Activated effector memory CD4-positive, alpha-beta T cell treated with anti-CD3 and anti-CD28 coated beads, Interleukin-2, amount 50 U/mL, for 16 hours (primary cell): ENCODE measurements at regions not wholly inside any gene's neighbourhood (a gene's known extent, or its start where the extent isn't known, plus 50 kb on each side); places are given as distances from the start of the nearest gene placed in this dataset.

Experiments used
- DNase-seq: peaks from one replicate; pipeline ENCODE4 v3.0.0-alpha.2; 2020

- DNase-seq: no peak
Observed at GRCh38 chr14:61847861-61848260, 85.6 kb downstream of the SNAPC1 start.

GRCh38 chr14:61854898-61855297 lies 92.7 kb downstream of the SNAPC1 start:
- no peak for DNase-seq

- peak; percentile 86 for DNase-seq
Observed at GRCh38 chr14:61860294-61860918, 98.2 kb downstream of the SNAPC1 start.

GRCh38 chr14:61861320-61861865 lies 99.2 kb downstream of the SNAPC1 start:
- DNase-seq: no peak

GRCh38 chr14:61864329-61864898 lies 102.2 kb downstream of the SNAPC1 start:
- DNase-seq: no peak

GRCh38 chr14:61866932-61867920 lies 105.0 kb downstream of the SNAPC1 start:
- DNase-seq: no peak

GRCh38 chr14:61868846-61869245 lies 106.6 kb downstream of the SNAPC1 start:
- no peak for DNase-seq

GRCh38 chr14:61870163-61870562 lies 107.9 kb downstream of the SNAPC1 start:
- no peak for DNase-seq

- no peak for DNase-seq
Observed at GRCh38 chr14:61872452-61872851, 110.2 kb downstream of the SNAPC1 start.

GRCh38 chr14:61875483-61875882 lies 113.3 kb downstream of the SNAPC1 start:
- DNase-seq: no peak

GRCh38 chr14:61876362-61877034 lies 114.3 kb downstream of the SNAPC1 start:
- no peak for DNase-seq

GRCh38 chr14:61877035-61877390 lies 114.8 kb downstream of the SNAPC1 start:
- DNase-seq: no peak

- no peak for DNase-seq
Observed at GRCh38 chr14:61877768-61878167, 115.5 kb downstream of the SNAPC1 start.

GRCh38 chr14:61878931-61879330 lies 116.7 kb downstream of the SNAPC1 start:
- no peak for DNase-seq

- DNase-seq: no peak
Observed at GRCh38 chr14:61881046-61881445, 118.8 kb downstream of the SNAPC1 start.

GRCh38 chr14:61884711-61885110 lies 122.5 kb downstream of the SNAPC1 start:
- DNase-seq: no peak

- DNase-seq: no peak
Observed at GRCh38 chr14:61885203-61885961, 123.2 kb downstream of the SNAPC1 start.

GRCh38 chr14:61887628-61888027 lies 125.4 kb downstream of the SNAPC1 start:
- DNase-seq: no peak

- no peak for DNase-seq
Observed at GRCh38 chr14:61889914-61890351, 127.7 kb downstream of the SNAPC1 start.

GRCh38 chr14:61891170-61891569 lies 128.9 kb downstream of the SNAPC1 start:
- no peak for DNase-seq

- no peak for DNase-seq
Observed at GRCh38 chr14:61891810-61892209, 129.6 kb downstream of the SNAPC1 start.

GRCh38 chr14:61893371-61893940 lies 131.2 kb downstream of the SNAPC1 start:
- no peak for DNase-seq
